Endothelial cell of umbilical vein (primary cell): ENCODE measurements at regions not wholly inside any gene's neighbourhood (a gene's known extent, or its start where the extent isn't known, plus 50 kb on each side); places are given as distances from the start of the nearest gene placed in this dataset.
"Not testable (repeated sequence)": the region's sequence is repeated elsewhere in the genome, so short reads cannot be mapped to it uniquely, and the experiment has no call there.

Source experiments
- BruUV-seq: library from RNA; stranded (reverse); fragments of 400-500 nt; replicated peaks from 2 replicates; lab custom pipeline; 2021; lab: Mats Ljungman, UMichigan
- CTCF ChIA-PET: fragments of 300-600, 350-600 bp; sonication (Branson Sonifier 250); formaldehyde crosslinking; loops from one replicate; lab custom pipeline; 2021; ENCODE audit warnings: antibody characterized with exemption, inconsistent platforms; lab: Charles Lee
- POLR2A ChIA-PET: fragments of 300-600, 350-600 bp; sonication (Branson Sonifier 250); formaldehyde crosslinking; loops from one replicate; lab custom pipeline; 2021; ENCODE audit warnings: antibody characterized with exemption, inconsistent platforms; lab: Charles Lee
- DNase-seq: peaks from one replicate; pipeline ENCODE4 v3.0.0-alpha.2; 2011; ENCODE audit warnings: low read depth, low spot score
- FAIRE-seq: peaks from 2 replicates; lab custom pipeline; 2011; peaks lifted over from hg19 to GRCh38; lab: Jason Lieb, UNC
- H2AFZ ChIP-seq: 2 replicates; pipeline ENCODE4 v1.6.0; 2012; ENCODE audit warnings: low read depth, low read length, control low read depth, inconsistent platforms
- H3K27ac ChIP-seq: 2 replicates; pipeline ENCODE4 v1.5.1; 2011; ENCODE audit warnings: low read depth, mild to moderate bottlenecking, control low read depth, low read length, moderate library complexity; ENCODE audit not compliant: insufficient read depth
- H3K27me3 ChIP-seq, 2 experiments: 2 replicates each; pipeline versions ENCODE4 v1.6.0 to v1.6.1; 2011; ENCODE audit warnings: low read length in 2 of 2, mixed read lengths in 1 of 2; ENCODE audit not compliant: control insufficient read depth in 2 of 2, insufficient read depth in 2 of 2
- H3K36me3 ChIP-seq, 2 experiments: 2 replicates in 1 of 2; 3 replicates in 1 of 2; pipeline ENCODE4 v1.5.1; 2011; ENCODE audit warnings: low read length in 2 of 2, mild to moderate bottlenecking in 1 of 2, moderate library complexity in 1 of 2; ENCODE audit not compliant: control insufficient read depth in 2 of 2, insufficient read depth in 2 of 2; ENCODE audit errors: extremely low read depth in 1 of 2
- H3K4me1 ChIP-seq: 3 replicates; pipeline ENCODE4 v1.5.1; 2011; ENCODE audit warnings: mild to moderate bottlenecking, low read length; ENCODE audit not compliant: control insufficient read depth, insufficient read depth; ENCODE audit errors: extremely low read depth
- H3K4me2 ChIP-seq: 2 replicates; pipeline ENCODE4 v1.6.1; 2011; ENCODE audit warnings: low read length, control low read depth, mixed read lengths; ENCODE audit not compliant: insufficient read depth
- H3K4me3 ChIP-seq, 3 experiments: fragments of 200-600 bp in 1 of 3; sonication (generic), shearing (Covaris generic) in 1 of 3; replicated peaks in 1 of 3; 2 replicates each; pipeline ENCODE4 v1.5.1; 2011 to 2016; ENCODE audit warnings: control low read depth in 3 of 3, low read length in 3 of 3, mild to moderate bottlenecking in 2 of 3, inconsistent platforms in 1 of 3, low read depth in 1 of 3, moderate library complexity in 1 of 3; ENCODE audit not compliant: insufficient read depth in 1 of 3
- H3K79me2 ChIP-seq: 2 replicates; pipeline ENCODE4 v1.6.0; 2012; ENCODE audit warnings: low read length, inconsistent platforms; ENCODE audit not compliant: control insufficient read depth, insufficient read depth
- H3K9ac ChIP-seq: replicated peaks from 2 replicates; pipeline ENCODE3; 2011; ENCODE audit warnings: low read length, control low read depth; ENCODE audit not compliant: insufficient read depth; ENCODE audit errors: extremely low read depth
- H3K9me1 ChIP-seq: replicated peaks from 3 replicates; pipeline ENCODE4 v1.6.0; 2011; ENCODE audit warnings: mild to moderate bottlenecking, low read length; ENCODE audit not compliant: control insufficient read depth, insufficient read depth; ENCODE audit errors: extremely low read depth
- H3K9me3 ChIP-seq: replicated peaks from 2 replicates; pipeline ENCODE4 v1.5.1; 2012; ENCODE audit warnings: low read length, inconsistent platforms; ENCODE audit not compliant: control insufficient read depth, insufficient read depth
- H4K20me1 ChIP-seq: replicated peaks from 2 replicates; pipeline ENCODE3; 2011; ENCODE audit warnings: mild to moderate bottlenecking, low read length; ENCODE audit not compliant: control insufficient read depth, insufficient read depth; ENCODE audit errors: extremely low read depth
- dilution Hi-C: fragments of 300-500 bp; cut with MboI; formaldehyde crosslinking; loops from one replicate; pipeline ENCODE4 v1.15.0; 2019; ENCODE audit warnings: low sequenced_read_pairs; ENCODE audit not compliant: extremely low pct_ligation_motif_present
- intact Hi-C: fragments of 100-400 bp; cut with micrococcal nuclease; formaldehyde crosslinking; loops from one replicate; pipeline ENCODE4 v1.10.0; 2022

DNA sequence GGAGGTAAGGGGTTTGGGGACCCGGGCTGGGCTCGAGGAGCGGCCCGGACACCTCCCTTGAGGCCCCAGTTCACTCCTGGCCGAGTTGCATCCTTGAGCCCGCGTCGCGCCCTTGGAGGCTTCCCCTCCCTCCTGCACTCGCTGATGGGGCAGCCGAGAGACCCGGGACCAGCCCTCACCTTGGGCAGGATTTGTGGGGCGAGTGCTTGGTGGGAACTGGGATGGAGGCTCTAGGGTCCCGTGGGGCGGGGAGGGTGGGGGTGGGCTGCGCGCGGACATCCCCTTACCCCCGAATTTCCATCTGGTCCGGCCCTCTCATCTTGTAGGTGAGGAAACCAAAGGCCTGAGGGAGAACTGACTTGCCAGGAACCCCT is 134.9 kb upstream of the ERV3-1 start:
- H3K4me3 ChIP-seq, CTCF ChIA-PET, intact Hi-C loops, FAIRE-seq, H2AFZ ChIP-seq, H3K9me3 ChIP-seq, H3K9ac ChIP-seq, H3K4me1 ChIP-seq, H3K27me3 ChIP-seq, H3K4me2 ChIP-seq, dilution Hi-C loops, H3K27ac ChIP-seq, H3K9me1 ChIP-seq, H4K20me1 ChIP-seq, H3K36me3 ChIP-seq, H3K79me2 ChIP-seq, DNase-seq, BruUV-seq, POLR2A ChIA-PET: not testable (repeated sequence)

DNA sequence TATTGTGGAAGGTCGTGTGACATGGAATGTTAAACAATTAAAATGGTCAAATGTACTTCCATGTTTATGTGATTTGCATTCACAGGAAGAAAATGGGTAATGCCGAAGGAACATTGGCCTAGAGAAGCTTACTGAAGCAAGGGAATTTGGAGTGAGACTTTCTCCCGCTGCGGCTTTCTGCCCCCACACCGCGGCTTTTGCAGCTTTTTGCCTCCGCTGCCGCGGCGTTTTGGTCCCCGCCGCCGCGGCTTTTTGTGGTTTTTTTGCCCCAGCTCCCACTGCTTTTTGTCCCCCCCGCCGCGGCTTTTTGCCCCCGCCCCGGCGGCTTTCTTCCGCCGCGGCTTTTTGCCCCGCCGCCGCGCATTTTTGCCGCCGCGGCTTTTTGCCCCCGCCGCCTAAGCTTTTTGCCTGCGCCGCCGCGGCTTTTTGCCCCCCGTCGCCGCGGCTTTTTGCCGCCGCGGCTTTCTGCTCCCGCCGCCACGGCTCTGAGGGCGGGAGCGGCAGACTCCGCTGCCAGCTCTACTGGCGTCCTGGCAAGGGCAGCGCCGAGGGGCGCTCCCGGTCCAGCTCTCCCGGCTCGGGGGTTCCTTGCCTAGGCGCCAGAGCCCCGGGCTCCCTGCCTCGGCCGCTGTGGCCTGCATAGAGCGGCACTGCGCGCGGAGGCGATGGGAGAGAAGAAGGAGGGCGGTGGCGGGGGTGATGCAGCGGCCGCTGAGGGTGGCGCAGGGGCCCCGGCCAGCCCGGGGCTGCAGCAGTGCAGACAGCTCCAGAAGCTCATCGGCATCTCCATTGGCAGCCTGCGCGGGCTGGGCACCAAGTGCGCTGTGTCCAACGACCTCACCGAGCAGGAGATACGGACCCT is 134.3 kb upstream of the ERV3-1 start:
- H3K4me1 ChIP-seq, POLR2A ChIA-PET, H4K20me1 ChIP-seq, intact Hi-C loops, H3K36me3 ChIP-seq, DNase-seq, BruUV-seq, H3K4me2 ChIP-seq, dilution Hi-C loops, H3K9ac ChIP-seq, H3K9me3 ChIP-seq, H3K27ac ChIP-seq, FAIRE-seq, H3K27me3 ChIP-seq, H3K79me2 ChIP-seq, CTCF ChIA-PET, H2AFZ ChIP-seq, H3K9me1 ChIP-seq: not testable (repeated sequence)
- H3K4me3 ChIP-seq: peak overlapping the region in 1 of 3 experiments; percentile 24

DNA sequence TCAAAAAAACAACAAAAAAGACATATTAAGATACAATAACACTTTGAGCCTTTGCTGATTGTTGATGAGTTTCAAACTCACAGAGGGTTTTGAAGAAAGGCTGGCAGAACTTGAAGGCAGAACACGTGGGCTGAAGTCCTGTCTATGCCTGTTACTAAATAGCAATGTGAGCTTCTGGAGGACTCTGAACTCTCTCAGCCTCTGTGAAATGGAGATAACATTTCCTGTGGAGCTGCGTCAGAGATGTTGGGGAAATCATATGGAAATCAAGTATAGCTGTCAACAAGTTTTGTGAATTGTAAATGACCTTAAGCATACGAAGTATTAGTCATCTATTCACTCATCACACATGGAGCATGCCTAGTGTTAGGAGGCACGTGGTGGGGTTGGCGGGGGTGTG is 130.4 kb upstream of the ERV3-1 start:
- DNase-seq, H3K27me3 ChIP-seq, H3K9ac ChIP-seq, H3K36me3 ChIP-seq, H3K4me2 ChIP-seq, H3K4me3 ChIP-seq, intact Hi-C loops, FAIRE-seq, dilution Hi-C loops, H4K20me1 ChIP-seq, H3K4me1 ChIP-seq, H2AFZ ChIP-seq, CTCF ChIA-PET, H3K79me2 ChIP-seq, H3K27ac ChIP-seq, H3K9me1 ChIP-seq, POLR2A ChIA-PET, H3K9me3 ChIP-seq, BruUV-seq: not testable (repeated sequence)

DNA sequence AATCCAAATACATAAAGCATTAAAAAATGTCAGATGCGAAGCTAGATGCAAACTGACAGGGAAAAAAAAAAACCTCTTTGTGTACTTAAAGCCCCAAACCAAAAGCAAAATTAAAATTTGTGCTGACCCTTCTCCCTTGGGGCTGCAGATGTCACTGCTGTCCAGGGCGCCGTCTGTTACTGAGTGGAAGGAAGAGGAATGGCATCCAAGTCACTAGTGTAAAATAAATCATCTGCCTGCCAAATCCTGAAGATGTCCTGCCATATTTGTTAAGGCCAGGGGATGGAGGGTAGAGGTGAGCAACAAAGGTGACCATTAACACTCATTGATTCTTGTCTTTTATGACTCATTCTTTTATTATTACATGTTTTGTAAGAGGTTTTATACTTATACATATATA is 126.6 kb upstream of the ERV3-1 start:
- CTCF ChIA-PET, H3K36me3 ChIP-seq, intact Hi-C loops, H3K4me1 ChIP-seq, H3K4me3 ChIP-seq, H3K9ac ChIP-seq, H3K79me2 ChIP-seq, dilution Hi-C loops, FAIRE-seq, H3K4me2 ChIP-seq, BruUV-seq, POLR2A ChIA-PET, H4K20me1 ChIP-seq, H2AFZ ChIP-seq, H3K9me1 ChIP-seq, H3K9me3 ChIP-seq, DNase-seq, H3K27me3 ChIP-seq, H3K27ac ChIP-seq: not testable (repeated sequence)
